ENCODE measurements at regions not wholly inside any gene's neighbourhood (a gene's known extent, or its start where the extent isn't known, plus 50 kb on each side); places are given as distances from the start of the nearest gene placed in this dataset.

DNA sequence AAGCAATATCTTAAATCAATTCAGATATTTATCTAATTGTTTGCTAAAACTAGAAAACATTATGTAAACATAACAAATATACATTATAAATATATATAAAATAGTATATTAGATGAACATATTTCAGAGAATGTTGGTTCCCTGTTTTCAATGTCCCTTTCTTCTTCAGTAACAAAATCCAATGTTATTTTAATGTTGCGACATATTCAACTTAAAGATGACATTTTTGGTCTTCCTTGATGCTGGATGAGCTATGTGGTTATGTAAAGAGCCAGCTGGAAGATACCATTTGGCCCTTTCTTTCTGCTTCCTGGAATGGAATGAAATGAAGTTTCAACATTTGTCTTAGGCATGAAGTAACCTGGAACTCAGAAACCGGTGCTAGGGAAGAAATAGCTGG lies 668.1 kb upstream of the CDH6 start:
- TF ChIP-seq RARB (CRISPR knock-in tag; IDR thresholded peaks at IDR 0.05) (no peak), CSDC2 (CRISPR knock-in tag; IDR thresholded peaks at IDR 0.05) (no peak), ZC3H10 (CRISPR knock-in tag; IDR thresholded peaks at IDR 0.05) (no peak), ZFP30 (CRISPR knock-in tag; IDR thresholded peaks at IDR 0.05) (no peak), ZNF8 (CRISPR knock-in tag; IDR thresholded peaks at IDR 0.05) (no peak), SNAI2 (CRISPR knock-in tag; IDR thresholded peaks at IDR 0.05) (no peak), ZFP3 (CRISPR knock-in tag; IDR thresholded peaks at IDR 0.05) (no peak)
- TF ChIP-seq, protein P1, sequence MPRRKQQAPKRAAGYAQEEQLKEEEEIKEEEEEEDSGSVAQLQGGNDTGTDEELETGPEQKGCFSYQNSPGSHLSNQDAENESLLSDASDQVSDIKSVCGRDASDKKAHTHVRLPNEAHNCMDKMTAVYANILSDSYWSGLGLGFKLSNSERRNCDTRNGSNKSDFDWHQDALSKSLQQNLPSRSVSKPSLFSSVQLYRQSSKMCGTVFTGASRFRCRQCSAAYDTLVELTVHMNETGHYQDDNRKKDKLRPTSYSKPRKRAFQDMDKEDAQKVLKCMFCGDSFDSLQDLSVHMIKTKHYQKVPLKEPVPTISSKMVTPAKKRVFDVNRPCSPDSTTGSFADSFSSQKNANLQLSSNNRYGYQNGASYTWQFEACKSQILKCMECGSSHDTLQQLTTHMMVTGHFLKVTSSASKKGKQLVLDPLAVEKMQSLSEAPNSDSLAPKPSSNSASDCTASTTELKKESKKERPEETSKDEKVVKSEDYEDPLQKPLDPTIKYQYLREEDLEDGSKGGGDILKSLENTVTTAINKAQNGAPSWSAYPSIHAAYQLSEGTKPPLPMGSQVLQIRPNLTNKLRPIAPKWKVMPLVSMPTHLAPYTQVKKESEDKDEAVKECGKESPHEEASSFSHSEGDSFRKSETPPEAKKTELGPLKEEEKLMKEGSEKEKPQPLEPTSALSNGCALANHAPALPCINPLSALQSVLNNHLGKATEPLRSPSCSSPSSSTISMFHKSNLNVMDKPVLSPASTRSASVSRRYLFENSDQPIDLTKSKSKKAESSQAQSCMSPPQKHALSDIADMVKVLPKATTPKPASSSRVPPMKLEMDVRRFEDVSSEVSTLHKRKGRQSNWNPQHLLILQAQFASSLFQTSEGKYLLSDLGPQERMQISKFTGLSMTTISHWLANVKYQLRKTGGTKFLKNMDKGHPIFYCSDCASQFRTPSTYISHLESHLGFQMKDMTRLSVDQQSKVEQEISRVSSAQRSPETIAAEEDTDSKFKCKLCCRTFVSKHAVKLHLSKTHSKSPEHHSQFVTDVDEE (CRISPR knock-in tag; IDR thresholded peaks at IDR 0.05): no peak
- TF ChIP-seq, protein P2, sequence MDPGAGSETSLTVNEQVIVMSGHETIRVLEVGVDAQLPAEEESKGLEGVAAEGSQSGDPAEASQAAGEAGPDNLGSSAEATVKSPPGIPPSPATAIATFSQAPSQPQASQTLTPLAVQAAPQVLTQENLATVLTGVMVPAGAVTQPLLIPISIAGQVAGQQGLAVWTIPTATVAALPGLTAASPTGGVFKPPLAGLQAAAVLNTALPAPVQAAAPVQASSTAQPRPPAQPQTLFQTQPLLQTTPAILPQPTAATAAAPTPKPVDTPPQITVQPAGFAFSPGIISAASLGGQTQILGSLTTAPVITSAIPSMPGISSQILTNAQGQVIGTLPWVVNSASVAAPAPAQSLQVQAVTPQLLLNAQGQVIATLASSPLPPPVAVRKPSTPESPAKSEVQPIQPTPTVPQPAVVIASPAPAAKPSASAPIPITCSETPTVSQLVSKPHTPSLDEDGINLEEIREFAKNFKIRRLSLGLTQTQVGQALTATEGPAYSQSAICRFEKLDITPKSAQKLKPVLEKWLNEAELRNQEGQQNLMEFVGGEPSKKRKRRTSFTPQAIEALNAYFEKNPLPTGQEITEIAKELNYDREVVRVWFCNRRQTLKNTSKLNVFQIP (CRISPR knock-in tag; IDR thresholded peaks at IDR 0.05; ENCODE audit: borderline replicate concordance, low read depth): no peak

Data from SK-N-SH treated with all-trans-retinoic acid at 6 μM for 48 hours (cell line).